ENCODE measurements at regions not wholly inside any gene's neighbourhood (a gene's known extent, or its start where the extent isn't known, plus 50 kb on each side); places are given as distances from the start of the nearest gene placed in this dataset.

GRCh38 chr18:11339188-11339775 is 189.9 kb upstream of the PIEZO2 start:
- Histone ChIP-seq H3K4me1 (ENCODE audit: control insufficient read depth in 1 of 2, extremely low read depth in 1 of 2, insufficient read depth in 2 of 2, low read length in 2 of 2) (no peaks in the 10 kb centered on the region), H3K27me3 (replicated peaks in 1 of 2; ENCODE audit: control insufficient read depth in 2 of 2, extremely low read depth in 1 of 2, insufficient read depth in 2 of 2, low read length in 1 of 2) (no peaks in the 10 kb centered on the region), H3K9me3 (no peaks in the 10 kb centered on the region), H3K36me3 (ENCODE audit: control insufficient read depth in 2 of 2, extremely low read depth in 1 of 2, insufficient read depth in 1 of 2, low read length in 1 of 2) (no peaks in the 10 kb centered on the region), H3K27ac (ENCODE audit: low read length) (no peak overlapping the region), H3K4me3 (ENCODE audit: control insufficient read depth in 1 of 2, extremely low read depth in 1 of 2, low read length in 1 of 2) (no peak overlapping the region)
- ATAC-seq (replicated peaks in 1 of 4) (no peak), DNase-seq (no peak)
- peaks cover 0 to 9% (median 8%) of the 10 kb centered on the region in 3 donors for H3K9me3 Mint-ChIP-seq
- CTCF ChIA-PET = interaction anchor here in 1 of 2 donors (0.5 kb wide), 1 partner anchor 551 kb away, joined by 6 read pairs; no protein-coding TSS in a partner anchor
- H3K27me3 Mint-ChIP-seq = peaks cover 3 to 8% of the 10 kb centered on the region in 2 donors
- POLR2A ChIA-PET = no interaction called here
- no peaks in the 10 kb centered on the region for H3K4me1 Mint-ChIP-seq
- no peak overlapping the region for H3K27ac Mint-ChIP-seq
- no peak overlapping the region for H3K4me3 Mint-ChIP-seq
- H3K36me3 Mint-ChIP-seq = no peaks in the 10 kb centered on the region

GRCh38 chr18:11336241-11336640 is 186.9 kb upstream of the PIEZO2 start:
- Histone ChIP-seq H3K27ac (ENCODE audit: low read length) (no peak overlapping the region), H3K27me3 (replicated peaks in 1 of 2; ENCODE audit: control insufficient read depth in 2 of 2, extremely low read depth in 1 of 2, insufficient read depth in 2 of 2, low read length in 1 of 2) (no peaks in the 10 kb centered on the region), H3K4me1 (ENCODE audit: control insufficient read depth in 1 of 2, extremely low read depth in 1 of 2, insufficient read depth in 2 of 2, low read length in 2 of 2) (no peaks in the 10 kb centered on the region), H3K4me3 (ENCODE audit: control insufficient read depth in 1 of 2, extremely low read depth in 1 of 2, low read length in 1 of 2) (no peak overlapping the region), H3K9me3 (no peaks in the 10 kb centered on the region), H3K36me3 (ENCODE audit: control insufficient read depth in 2 of 2, extremely low read depth in 1 of 2, insufficient read depth in 1 of 2, low read length in 1 of 2) (no peaks in the 10 kb centered on the region)
- POLR2A ChIA-PET = interaction anchor here in 1 of 2 donors (0.6 kb wide), 1 partner anchor 25 kb away, joined by 3 read pairs; no protein-coding TSS in a partner anchor
- CTCF ChIA-PET = no interaction called here
- no peaks in the 10 kb centered on the region for H3K9me3 Mint-ChIP-seq
- 87% methylated on average over 2 of the region's 3 CpGs for WGBS (ENCODE audit: insufficient coverage)
- DNase-seq = no peak
- H3K4me1 Mint-ChIP-seq = no peaks in the 10 kb centered on the region
- peaks cover 3 to 8% of the 10 kb centered on the region in 2 donors for H3K27me3 Mint-ChIP-seq
- no peaks in the 10 kb centered on the region for H3K36me3 Mint-ChIP-seq
- no peak overlapping the region for H3K4me3 Mint-ChIP-seq
- H3K27ac Mint-ChIP-seq = no peak overlapping the region
- ATAC-seq (replicated peaks in 1 of 4) = no peak

GRCh38 chr18:11327391-11328009 is 178.1 kb upstream of the PIEZO2 start:
- H3K27ac ChIP-seq (ENCODE audit: low read length) = no peak overlapping the region
- Mint-ChIP-seq H3K4me1 (no peaks in the 10 kb centered on the region), H3K9me3 (peaks cover 0 to 3% (median 0%) of the 10 kb centered on the region in 3 donors), H3K36me3 (no peaks in the 10 kb centered on the region), H3K27me3 (no peaks in the 10 kb centered on the region), H3K27ac (no peak overlapping the region), H3K4me3 (no peak overlapping the region)
- 83% methylated on average over 1 of the region's 4 CpGs for WGBS (ENCODE audit: insufficient coverage)
- no peaks in the 10 kb centered on the region for H3K27me3 ChIP-seq (replicated peaks in 1 of 2; ENCODE audit: control insufficient read depth in 2 of 2, extremely low read depth in 1 of 2, insufficient read depth in 2 of 2, low read length in 1 of 2)
- no peak overlapping the region for H3K4me3 ChIP-seq (ENCODE audit: control insufficient read depth in 1 of 2, extremely low read depth in 1 of 2, low read length in 1 of 2)
- ChIA-PET POLR2A (no interaction called here), CTCF (no interaction called here)
- H3K4me1 ChIP-seq (ENCODE audit: control insufficient read depth in 1 of 2, extremely low read depth in 1 of 2, insufficient read depth in 2 of 2, low read length in 2 of 2) = no peaks in the 10 kb centered on the region
- DNase-seq (no peak), ATAC-seq (replicated peaks in 1 of 4) (no peak)
- no peaks in the 10 kb centered on the region for H3K36me3 ChIP-seq (ENCODE audit: control insufficient read depth in 2 of 2, extremely low read depth in 1 of 2, insufficient read depth in 1 of 2, low read length in 1 of 2)
- H3K9me3 ChIP-seq = no peaks in the 10 kb centered on the region

GRCh38 chr18:11324956-11325882 is 175.8 kb upstream of the PIEZO2 start:
- ATAC-seq (replicated peaks in 1 of 4) (no peak), DNase-seq (no peak)
- WGBS (ENCODE audit: insufficient coverage) = no CpG with 5 or more reads among the region's 4 CpGs
- Mint-ChIP-seq H3K4me3 (no peak overlapping the region), H3K27me3 (no peaks in the 10 kb centered on the region), H3K36me3 (no peaks in the 10 kb centered on the region), H3K9me3 (peaks cover 0 to 3% (median 0%) of the 10 kb centered on the region in 3 donors), H3K27ac (no peak overlapping the region), H3K4me1 (no peaks in the 10 kb centered on the region)
- no peaks in the 10 kb centered on the region for H3K4me1 ChIP-seq (ENCODE audit: control insufficient read depth in 1 of 2, extremely low read depth in 1 of 2, insufficient read depth in 2 of 2, low read length in 2 of 2)
- H3K36me3 ChIP-seq (ENCODE audit: control insufficient read depth in 2 of 2, extremely low read depth in 1 of 2, insufficient read depth in 1 of 2, low read length in 1 of 2) = no peaks in the 10 kb centered on the region
- no peaks in the 10 kb centered on the region for H3K27me3 ChIP-seq (replicated peaks in 1 of 2; ENCODE audit: control insufficient read depth in 2 of 2, extremely low read depth in 1 of 2, insufficient read depth in 2 of 2, low read length in 1 of 2)
- H3K4me3 ChIP-seq (ENCODE audit: control insufficient read depth in 1 of 2, extremely low read depth in 1 of 2, low read length in 1 of 2) = no peak overlapping the region
- H3K9me3 ChIP-seq = no peaks in the 10 kb centered on the region
- no peak overlapping the region for H3K27ac ChIP-seq (ENCODE audit: low read length)
- POLR2A ChIA-PET = no interaction called here
- CTCF ChIA-PET = interaction anchor here in 1 of 2 donors (0.5 kb wide), 1 partner anchor 22 kb away, joined by 4 read pairs; no protein-coding TSS in a partner anchor

- no CpG with 5 or more reads among the region's 2 CpGs for WGBS (ENCODE audit: insufficient coverage)
- Mint-ChIP-seq H3K9me3 (peaks cover 0 to 3% (median 0%) of the 10 kb centered on the region in 3 donors), H3K4me1 (no peaks in the 10 kb centered on the region), H3K36me3 (no peaks in the 10 kb centered on the region), H3K27me3 (no peaks in the 10 kb centered on the region), H3K27ac (no peak overlapping the region), H3K4me3 (no peak overlapping the region)
- H3K9me3 ChIP-seq = no peaks in the 10 kb centered on the region
- H3K4me1 ChIP-seq (ENCODE audit: control insufficient read depth in 1 of 2, extremely low read depth in 1 of 2, insufficient read depth in 2 of 2, low read length in 2 of 2) = no peaks in the 10 kb centered on the region
- no peaks in the 10 kb centered on the region for H3K27me3 ChIP-seq (replicated peaks in 1 of 2; ENCODE audit: control insufficient read depth in 2 of 2, extremely low read depth in 1 of 2, insufficient read depth in 2 of 2, low read length in 1 of 2)
- CTCF ChIA-PET = interaction anchor here in 1 of 2 donors (0.5 to 0.7 kb wide), 2 partner anchors 12 to 22 kb away, joined by 4 read pairs; no protein-coding TSS in a partner anchor
- ATAC-seq (replicated peaks in 1 of 4) = no peak
- no peak overlapping the region for H3K27ac ChIP-seq (ENCODE audit: low read length)
- no peaks in the 10 kb centered on the region for H3K36me3 ChIP-seq (ENCODE audit: control insufficient read depth in 2 of 2, extremely low read depth in 1 of 2, insufficient read depth in 1 of 2, low read length in 1 of 2)
- no peak for DNase-seq
- no peak overlapping the region for H3K4me3 ChIP-seq (ENCODE audit: control insufficient read depth in 1 of 2, extremely low read depth in 1 of 2, low read length in 1 of 2)
- POLR2A ChIA-PET = no interaction called here
Measured at GRCh38 chr18:11324510-11324909, 175.1 kb upstream of the PIEZO2 start.

GRCh38 chr18:11323359-11323819 is 174.0 kb upstream of the PIEZO2 start:
- no peak for DNase-seq
- H3K27ac ChIP-seq (ENCODE audit: low read length) = no peak overlapping the region
- Mint-ChIP-seq H3K4me3 (no peak overlapping the region), H3K4me1 (no peaks in the 10 kb centered on the region), H3K36me3 (no peaks in the 10 kb centered on the region), H3K27me3 (no peaks in the 10 kb centered on the region), H3K27ac (no peak overlapping the region), H3K9me3 (peaks cover 0 to 3% (median 0%) of the 10 kb centered on the region in 3 donors)
- WGBS (ENCODE audit: insufficient coverage) = 90% methylated on average over 7 of the region's 11 CpGs
- H3K36me3 ChIP-seq (ENCODE audit: control insufficient read depth in 2 of 2, extremely low read depth in 1 of 2, insufficient read depth in 1 of 2, low read length in 1 of 2) = no peaks in the 10 kb centered on the region
- ChIA-PET CTCF (no interaction called here), POLR2A (no interaction called here)
- no peaks in the 10 kb centered on the region for H3K9me3 ChIP-seq
- ATAC-seq (replicated peaks in 1 of 4) = no peak
- no peaks in the 10 kb centered on the region for H3K4me1 ChIP-seq (ENCODE audit: control insufficient read depth in 1 of 2, extremely low read depth in 1 of 2, insufficient read depth in 2 of 2, low read length in 2 of 2)
- no peaks in the 10 kb centered on the region for H3K27me3 ChIP-seq (replicated peaks in 1 of 2; ENCODE audit: control insufficient read depth in 2 of 2, extremely low read depth in 1 of 2, insufficient read depth in 2 of 2, low read length in 1 of 2)
- no peak overlapping the region for H3K4me3 ChIP-seq (ENCODE audit: control insufficient read depth in 1 of 2, extremely low read depth in 1 of 2, low read length in 1 of 2)

Measured in T-cell (primary cell).